AG04450 (cell line): ENCODE measurements at regions not wholly inside any gene's neighbourhood (a gene's known extent, or its start where the extent isn't known, plus 50 kb on each side); places are given as distances from the start of the nearest gene placed in this dataset.
"Not testable (repeated sequence)": the region's sequence is repeated elsewhere in the genome, so short reads cannot be mapped to it uniquely, and the experiment has no call there.

ENCODE experiments used
- CTCF ChIA-PET: fragments of 300-600, 350-600 bp; formaldehyde crosslinking; extraction: SDS; loops from one replicate; lab custom pipeline; 2022; ENCODE audit warnings: antibody characterized with exemption, inconsistent platforms; lab: Charles Lee
- POLR2A ChIA-PET: fragments of 350-600 bp; formaldehyde crosslinking; extraction: SDS; loops from one replicate; lab custom pipeline; 2021; ENCODE audit warnings: antibody characterized with exemption, inconsistent platforms; lab: Yijun Ruan, JAX
- DNase-seq: peaks from one replicate; pipeline ENCODE4 v3.0.0-alpha.2; 2011; ENCODE audit warnings: low read depth, low spot score
- H3K27ac ChIP-seq: one replicate; pipeline ENCODE4 v1.5.1; 2012; ENCODE audit warnings: low read depth, low read length, control low read depth
- H3K27me3 ChIP-seq: one replicate; pipeline ENCODE4 v1.6.0; 2012; ENCODE audit warnings: low read length; ENCODE audit not compliant: control insufficient read depth, insufficient read depth
- H3K4me3 ChIP-seq: 2 replicates; pipeline ENCODE4 v1.5.1; 2011; ENCODE audit warnings: mild to moderate bottlenecking, low read depth, low read length, control low read depth
- H3K9me3 ChIP-seq: 2 replicates; pipeline ENCODE4 v1.5.1; 2012; ENCODE audit warnings: low read length; ENCODE audit not compliant: control insufficient read depth, insufficient read depth
- CTCF ChIP-seq: IDR thresholded peaks from 2 replicates; pipeline ENCODE4 v1.5.1; 2011; ENCODE audit warnings: low read depth, low read length, control low read depth, inconsistent platforms

GRCh38 chr4:84150177-84150576 lies 348.9 kb downstream of the NKX6-1 start:
- no peak for DNase-seq
- TF ChIP-seq CTCF, result no peak
- H3K27ac ChIP-seq, result no peak overlapping the region
- H3K4me3 ChIP-seq, result no peak overlapping the region
- POLR2A ChIA-PET, result no interaction called here
- no peaks in the 10 kb centered on the region for H3K9me3 ChIP-seq
- no peaks in the 10 kb centered on the region for H3K27me3 ChIP-seq
- CTCF ChIA-PET, result no interaction called here

GRCh38 chr4:84147831-84148230 lies 351.3 kb downstream of the NKX6-1 start:
- no peak overlapping the region for H3K4me3 ChIP-seq
- ChIA-PET CTCF (no interaction called here), POLR2A (no interaction called here)
- no peak for DNase-seq
- H3K27ac ChIP-seq, result no peak overlapping the region
- no peaks in the 10 kb centered on the region for H3K27me3 ChIP-seq
- H3K9me3 ChIP-seq, result no peaks in the 10 kb centered on the region
- TF ChIP-seq CTCF, result no peak

GRCh38 chr4:84146300-84146959 lies 352.7 kb downstream of the NKX6-1 start:
- Histone ChIP-seq H3K27ac (no peak overlapping the region), H3K9me3 (no peaks in the 10 kb centered on the region), H3K27me3 (no peaks in the 10 kb centered on the region), H3K4me3 (no peak overlapping the region)
- DNase-seq, result no peak
- ChIA-PET POLR2A (no interaction called here), CTCF (no interaction called here)
- TF ChIP-seq CTCF, result no peak

- no peaks in the 10 kb centered on the region for H3K27me3 ChIP-seq
- CTCF ChIA-PET, result no interaction called here
- POLR2A ChIA-PET, result no interaction called here
- H3K9me3 ChIP-seq, result no peaks in the 10 kb centered on the region
- no peak overlapping the region for H3K27ac ChIP-seq
- DNase-seq, result no peak
- no peak overlapping the region for H3K4me3 ChIP-seq
- TF ChIP-seq CTCF, result no peak
These were observed 353.9 kb downstream of the NKX6-1 start for GRCh38 chr4:84145176-84145575.

GRCh38 chr4:84126911-84127310 lies 372.2 kb downstream of the NKX6-1 start:
- H3K27ac ChIP-seq, DNase-seq, POLR2A ChIA-PET: not testable (repeated sequence)

More at GRCh38 chr4:84126911-84127310, 372.2 kb downstream of the NKX6-1 start:
- H3K9me3 ChIP-seq, CTCF ChIA-PET, H3K27me3 ChIP-seq, H3K4me3 ChIP-seq: not testable (repeated sequence)
